ENCODE measurements at regions not wholly inside any gene's neighbourhood (a gene's known extent, or its start where the extent isn't known, plus 50 kb on each side); places are given as distances from the start of the nearest gene placed in this dataset.

DNA sequence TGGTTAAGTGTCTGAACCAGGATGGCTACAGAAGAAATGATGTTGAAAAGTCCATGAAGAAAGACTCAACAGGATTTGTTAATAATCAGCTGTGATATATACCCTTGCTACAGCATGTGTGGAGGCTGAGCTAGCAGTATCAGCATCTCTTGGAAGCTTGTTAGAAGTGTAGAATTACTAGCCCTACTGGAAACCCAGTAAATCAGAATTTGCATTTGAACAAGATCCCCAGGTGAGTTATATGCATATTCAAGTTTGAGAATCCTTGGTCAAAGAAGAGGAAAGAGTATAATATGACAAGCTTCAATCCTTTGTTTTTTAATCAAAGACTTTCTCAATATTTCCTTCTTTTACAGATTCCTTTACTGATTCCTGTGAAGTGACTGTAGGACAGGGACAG, 109.0 kb upstream of the KCNJ3 start:
- no peak overlapping the region for H3K4me3 Mint-ChIP-seq (ENCODE audit: unreplicated experiment)
- H3K9me3 Mint-ChIP-seq (ENCODE audit: low read depth) = no peaks in the 10 kb centered on the region
- H3K27ac Mint-ChIP-seq (ENCODE audit: unreplicated experiment) = no peak overlapping the region
- H3K4me1 Mint-ChIP-seq (ENCODE audit: low read depth) = no peaks in the 10 kb centered on the region
- TF ChIP-seq, protein P1, sequence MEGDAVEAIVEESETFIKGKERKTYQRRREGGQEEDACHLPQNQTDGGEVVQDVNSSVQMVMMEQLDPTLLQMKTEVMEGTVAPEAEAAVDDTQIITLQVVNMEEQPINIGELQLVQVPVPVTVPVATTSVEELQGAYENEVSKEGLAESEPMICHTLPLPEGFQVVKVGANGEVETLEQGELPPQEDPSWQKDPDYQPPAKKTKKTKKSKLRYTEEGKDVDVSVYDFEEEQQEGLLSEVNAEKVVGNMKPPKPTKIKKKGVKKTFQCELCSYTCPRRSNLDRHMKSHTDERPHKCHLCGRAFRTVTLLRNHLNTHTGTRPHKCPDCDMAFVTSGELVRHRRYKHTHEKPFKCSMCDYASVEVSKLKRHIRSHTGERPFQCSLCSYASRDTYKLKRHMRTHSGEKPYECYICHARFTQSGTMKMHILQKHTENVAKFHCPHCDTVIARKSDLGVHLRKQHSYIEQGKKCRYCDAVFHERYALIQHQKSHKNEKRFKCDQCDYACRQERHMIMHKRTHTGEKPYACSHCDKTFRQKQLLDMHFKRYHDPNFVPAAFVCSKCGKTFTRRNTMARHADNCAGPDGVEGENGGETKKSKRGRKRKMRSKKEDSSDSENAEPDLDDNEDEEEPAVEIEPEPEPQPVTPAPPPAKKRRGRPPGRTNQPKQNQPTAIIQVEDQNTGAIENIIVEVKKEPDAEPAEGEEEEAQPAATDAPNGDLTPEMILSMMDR (IDR thresholded peaks at IDR 0.05) = no peak
- H3K27me3 Mint-ChIP-seq (ENCODE audit: low read depth) = peaks cover 2% of the 10 kb centered on the region
- DNase-seq (ENCODE audit: low spot score) = no peak
- H3K36me3 Mint-ChIP-seq (ENCODE audit: low read depth) = no peaks in the 10 kb centered on the region

DNA sequence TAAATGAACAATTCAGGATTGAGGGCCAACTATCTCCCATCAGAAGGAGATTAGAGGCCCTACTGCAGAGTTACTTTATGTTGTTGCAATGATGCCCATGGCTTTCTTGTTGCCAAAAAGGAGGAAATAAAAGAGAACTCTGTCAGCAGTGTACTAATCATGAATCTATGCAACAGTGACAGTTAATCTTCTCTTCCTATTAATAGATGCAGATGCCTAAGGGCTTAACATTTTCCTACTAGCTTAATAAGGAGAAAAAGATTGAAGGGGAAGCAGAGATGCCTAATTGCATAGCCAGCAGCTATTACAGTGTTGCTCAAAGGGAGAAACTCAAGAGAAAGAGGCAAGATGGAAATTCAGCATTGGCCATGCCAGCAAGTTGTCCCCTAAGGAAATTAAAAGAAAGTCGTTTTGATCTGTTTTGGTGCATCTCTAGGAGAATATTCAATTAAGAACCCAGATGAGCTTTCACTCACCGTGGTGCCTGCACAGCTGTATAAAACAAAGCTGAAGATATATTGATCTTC, 107.1 kb upstream of the KCNJ3 start:
- TF ChIP-seq, protein P1 (IDR thresholded peaks at IDR 0.05) = no peak

DNA sequence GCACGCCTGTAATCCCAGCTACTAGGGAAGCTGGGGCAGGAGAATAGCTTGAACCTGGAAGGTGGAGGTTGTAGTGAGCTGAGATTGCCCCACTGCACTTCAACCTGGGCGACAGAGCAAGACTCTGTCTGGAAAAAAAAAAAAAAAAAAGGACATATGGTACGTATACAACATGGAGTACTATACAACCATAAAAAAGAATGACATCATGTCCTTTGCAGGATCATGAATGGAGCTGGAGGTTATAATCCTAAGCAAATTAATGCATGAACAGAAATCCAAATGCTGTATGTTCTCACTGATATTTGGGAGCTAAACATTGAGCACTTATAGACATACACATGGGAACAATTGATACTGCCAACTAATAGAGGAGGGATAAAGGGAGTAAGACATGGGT, 99.3 kb upstream of the KCNJ3 start:
- H3K4me1 Mint-ChIP-seq (ENCODE audit: low read depth) = no peaks in the 10 kb centered on the region
- no peaks in the 10 kb centered on the region for H3K36me3 Mint-ChIP-seq (ENCODE audit: low read depth)
- DNase-seq (ENCODE audit: low spot score) = no peak
- no peak overlapping the region for H3K27ac Mint-ChIP-seq (ENCODE audit: unreplicated experiment)
- TF ChIP-seq, protein P1 (IDR thresholded peaks at IDR 0.05) = no peak
- peaks cover 4% of the 10 kb centered on the region for H3K9me3 Mint-ChIP-seq (ENCODE audit: low read depth)
- H3K27me3 Mint-ChIP-seq (ENCODE audit: low read depth) = peaks cover 3% of the 10 kb centered on the region
- no peak overlapping the region for H3K4me3 Mint-ChIP-seq (ENCODE audit: unreplicated experiment)

More for the DNA sequence above, 107.1 kb upstream of the KCNJ3 start:
- no peaks in the 10 kb centered on the region for H3K36me3 Mint-ChIP-seq (ENCODE audit: low read depth)
- peaks cover 2% of the 10 kb centered on the region for H3K27me3 Mint-ChIP-seq (ENCODE audit: low read depth)
- no peak overlapping the region for H3K4me3 Mint-ChIP-seq (ENCODE audit: unreplicated experiment)
- H3K4me1 Mint-ChIP-seq (ENCODE audit: low read depth) = no peaks in the 10 kb centered on the region
- H3K27ac Mint-ChIP-seq (ENCODE audit: unreplicated experiment) = no peak overlapping the region
- DNase-seq (ENCODE audit: low spot score) = no peak
- H3K9me3 Mint-ChIP-seq (ENCODE audit: low read depth) = no peaks in the 10 kb centered on the region

DNA sequence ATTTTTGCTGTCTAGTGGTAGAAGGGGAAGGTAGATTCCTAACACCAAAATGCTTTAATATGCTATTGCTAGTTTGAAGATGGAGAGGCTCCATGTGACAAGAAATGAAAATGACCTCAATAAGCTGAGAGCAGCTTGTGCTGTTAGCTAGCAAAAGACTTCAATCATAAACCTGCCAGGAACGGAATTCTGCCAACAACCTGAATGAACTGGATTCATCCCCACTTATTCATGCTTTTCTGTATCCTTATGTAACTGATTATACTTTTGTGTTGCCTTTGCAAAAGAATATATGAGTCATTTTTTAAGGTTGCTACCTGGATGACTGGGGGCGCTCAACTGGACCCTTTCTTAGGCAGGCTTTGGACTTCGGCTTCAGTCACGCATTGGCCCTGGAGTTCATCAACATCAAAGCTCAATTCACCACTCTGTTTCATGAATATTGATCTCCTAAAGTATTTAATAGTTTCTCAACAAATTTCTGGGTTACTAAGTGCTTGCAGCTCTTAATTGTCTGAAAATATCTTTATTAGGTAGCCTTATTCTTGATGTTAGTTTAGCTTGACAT, 97.5 kb upstream of the KCNJ3 start:
- H3K4me3 Mint-ChIP-seq (ENCODE audit: unreplicated experiment) = no peak overlapping the region
- H3K36me3 Mint-ChIP-seq (ENCODE audit: low read depth) = no peaks in the 10 kb centered on the region
- DNase-seq (ENCODE audit: low spot score) = no peak
- H3K4me1 Mint-ChIP-seq (ENCODE audit: low read depth) = no peaks in the 10 kb centered on the region
- no peak overlapping the region for H3K27ac Mint-ChIP-seq (ENCODE audit: unreplicated experiment)
- H3K9me3 Mint-ChIP-seq (ENCODE audit: low read depth) = peaks cover 4% of the 10 kb centered on the region
- peaks cover 5% of the 10 kb centered on the region for H3K27me3 Mint-ChIP-seq (ENCODE audit: low read depth)
- TF ChIP-seq, protein P1 (IDR thresholded peaks at IDR 0.05) = no peak

DNA sequence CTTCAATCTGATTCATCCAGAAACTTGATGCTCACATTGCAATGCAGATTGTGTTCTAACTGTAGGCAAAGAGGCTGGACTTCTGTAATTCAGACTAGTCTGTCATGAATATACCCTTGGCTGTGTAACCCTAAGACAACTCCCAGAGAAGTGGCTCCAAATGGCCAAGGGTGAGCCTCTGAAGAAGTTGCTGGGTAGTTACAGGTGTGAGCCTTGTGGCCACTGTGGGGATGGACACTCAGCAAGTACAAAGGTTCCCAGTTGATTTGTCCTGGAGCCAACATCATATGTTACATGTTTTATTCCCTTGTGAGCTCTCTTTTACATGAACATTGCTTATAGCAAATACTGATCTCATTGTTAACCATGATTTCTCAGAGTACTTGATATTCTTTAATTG, 94.8 kb upstream of the KCNJ3 start:
- no peak for DNase-seq (ENCODE audit: low spot score)
- Mint-ChIP-seq H3K36me3 (ENCODE audit: low read depth) (no peaks in the 10 kb centered on the region), H3K27me3 (ENCODE audit: low read depth) (peaks cover 7% of the 10 kb centered on the region), H3K4me1 (ENCODE audit: low read depth) (no peaks in the 10 kb centered on the region), H3K4me3 (ENCODE audit: unreplicated experiment) (no peak overlapping the region), H3K27ac (ENCODE audit: unreplicated experiment) (no peak overlapping the region), H3K9me3 (ENCODE audit: low read depth) (peaks cover 4% of the 10 kb centered on the region)
- TF ChIP-seq, protein P1 (IDR thresholded peaks at IDR 0.05) = no peak
